ENCODE measurements at regions not wholly inside any gene's neighbourhood (a gene's known extent, or its start where the extent isn't known, plus 50 kb on each side); places are given as distances from the start of the nearest gene placed in this dataset.

DNA sequence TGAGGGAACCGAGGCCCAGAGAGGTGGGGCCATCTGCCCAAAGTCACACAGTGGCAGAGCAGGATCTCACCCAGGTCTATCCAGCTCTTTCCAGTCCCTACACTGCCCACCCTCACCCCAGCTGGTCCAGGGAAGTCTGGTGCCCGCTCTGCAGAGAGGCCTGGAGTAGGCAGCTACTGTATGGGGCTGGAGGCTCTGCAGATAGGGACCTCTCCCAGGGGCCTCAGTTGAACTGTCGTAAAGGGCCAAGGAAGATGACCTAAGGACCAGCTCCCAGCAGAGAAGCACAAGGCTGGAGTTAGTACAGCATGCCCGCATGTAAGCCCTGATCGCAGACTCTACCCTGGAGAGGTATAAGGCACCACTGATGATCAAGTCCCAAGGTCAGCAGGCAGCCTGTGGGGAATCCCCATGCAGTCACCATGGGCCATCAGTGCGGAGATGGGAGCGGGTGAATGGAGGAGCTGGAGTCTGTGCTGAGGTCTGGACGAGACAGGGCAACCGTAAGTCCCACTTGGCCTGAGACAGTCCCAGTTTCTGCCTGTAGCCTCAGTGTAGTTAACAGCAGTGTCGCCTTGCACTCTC, 320.2 kb downstream of the MATN1 start:
- Histone ChIP-seq H3K36me3 (no peaks in the 10 kb centered on the region), H3K27ac (no peak overlapping the region), H3K4me1 (no peaks in the 10 kb centered on the region), H3K9me3 (no peaks in the 10 kb centered on the region), H3K4me3 (no peak overlapping the region), H3K27me3 (no peaks in the 10 kb centered on the region)
- intact Hi-C loops (cut with DNase I; ENCODE audit: low total_unique reads) (no loop called here), in situ Hi-C loops (cut with MboI; ENCODE audit: low sequenced_read_pairs in 4 of 4) (loop anchor here in 1 of 4 donors (10.0 kb wide), 1 partner anchor 1008 kb away; no protein-coding TSS in a partner anchor)
- TF ChIP-seq POLR2A (IDR thresholded peaks at IDR 0.05): no peak
- TF ChIP-seq, protein P1, sequence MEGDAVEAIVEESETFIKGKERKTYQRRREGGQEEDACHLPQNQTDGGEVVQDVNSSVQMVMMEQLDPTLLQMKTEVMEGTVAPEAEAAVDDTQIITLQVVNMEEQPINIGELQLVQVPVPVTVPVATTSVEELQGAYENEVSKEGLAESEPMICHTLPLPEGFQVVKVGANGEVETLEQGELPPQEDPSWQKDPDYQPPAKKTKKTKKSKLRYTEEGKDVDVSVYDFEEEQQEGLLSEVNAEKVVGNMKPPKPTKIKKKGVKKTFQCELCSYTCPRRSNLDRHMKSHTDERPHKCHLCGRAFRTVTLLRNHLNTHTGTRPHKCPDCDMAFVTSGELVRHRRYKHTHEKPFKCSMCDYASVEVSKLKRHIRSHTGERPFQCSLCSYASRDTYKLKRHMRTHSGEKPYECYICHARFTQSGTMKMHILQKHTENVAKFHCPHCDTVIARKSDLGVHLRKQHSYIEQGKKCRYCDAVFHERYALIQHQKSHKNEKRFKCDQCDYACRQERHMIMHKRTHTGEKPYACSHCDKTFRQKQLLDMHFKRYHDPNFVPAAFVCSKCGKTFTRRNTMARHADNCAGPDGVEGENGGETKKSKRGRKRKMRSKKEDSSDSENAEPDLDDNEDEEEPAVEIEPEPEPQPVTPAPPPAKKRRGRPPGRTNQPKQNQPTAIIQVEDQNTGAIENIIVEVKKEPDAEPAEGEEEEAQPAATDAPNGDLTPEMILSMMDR (IDR thresholded peaks at IDR 0.05 in 4 of 5, conservative IDR thresholded peaks at IDR 0.05 in 1 of 5): no peak
- DNase-seq (no peak), ATAC-seq (no peak)

DNA sequence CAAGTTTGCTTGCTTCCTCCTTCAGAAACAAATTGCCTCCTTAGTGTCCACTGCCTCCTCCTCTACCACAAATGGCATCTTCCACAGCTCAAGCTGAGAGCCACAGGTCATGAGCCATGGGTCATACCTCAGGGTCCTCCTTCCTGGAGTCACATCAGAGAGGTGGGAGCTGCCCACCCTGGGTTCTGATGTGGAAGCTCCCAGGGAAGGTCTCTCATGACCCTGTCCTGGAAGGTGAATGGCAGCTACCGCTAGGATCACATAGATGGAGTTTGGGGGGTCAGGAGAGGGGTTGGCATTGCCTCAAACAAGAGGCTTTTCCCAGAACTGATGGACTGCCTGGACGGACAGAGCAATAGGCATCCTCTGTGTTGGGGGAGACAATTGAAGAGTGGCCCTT, 321.4 kb downstream of the MATN1 start:
- intact Hi-C loops (cut with DNase I; ENCODE audit: low total_unique reads): no loop called here
- no peak overlapping the region for H3K4me3 ChIP-seq
- in situ Hi-C loops (cut with MboI; ENCODE audit: low sequenced_read_pairs in 4 of 4): loop anchor here in 1 of 4 donors (10.0 kb wide), 1 partner anchor 1007 kb away; no protein-coding TSS in a partner anchor
- TF ChIP-seq, protein P1 (IDR thresholded peaks at IDR 0.05 in 4 of 5, conservative IDR thresholded peaks at IDR 0.05 in 1 of 5): no peak
- no peak for TF ChIP-seq POLR2A (IDR thresholded peaks at IDR 0.05)
- no peaks in the 10 kb centered on the region for H3K4me1 ChIP-seq
- no peaks in the 10 kb centered on the region for H3K36me3 ChIP-seq
- DNase-seq: no peak
- no peak for ATAC-seq
- H3K9me3 ChIP-seq: no peaks in the 10 kb centered on the region
- no peaks in the 10 kb centered on the region for H3K27me3 ChIP-seq
- no peak overlapping the region for H3K27ac ChIP-seq

DNA sequence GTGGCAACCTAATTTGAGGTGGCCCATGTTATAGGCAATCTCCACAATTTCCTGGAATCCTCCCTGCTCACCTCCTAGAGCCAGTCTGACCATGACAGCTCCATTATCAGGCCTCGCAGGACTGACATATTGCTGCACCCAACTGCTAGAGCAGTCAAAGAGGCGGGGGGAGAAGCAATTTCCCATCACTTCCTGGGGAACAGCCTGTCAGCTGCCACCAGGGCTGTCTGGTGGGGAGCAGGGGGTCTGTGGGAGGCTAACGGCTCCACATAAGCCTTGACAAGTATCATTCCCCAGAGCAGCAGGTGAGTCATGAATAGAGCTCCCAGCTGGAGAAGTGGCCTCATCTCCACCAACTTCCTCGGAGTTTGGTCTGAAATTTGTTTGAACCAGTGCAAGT, 322.9 kb downstream of the MATN1 start:
- ATAC-seq (no peak), DNase-seq (no peak)
- no peaks in the 10 kb centered on the region for H3K4me1 ChIP-seq
- no peaks in the 10 kb centered on the region for H3K27me3 ChIP-seq
- in situ Hi-C loops (cut with MboI; ENCODE audit: low sequenced_read_pairs in 4 of 4) (loop anchor here in 1 of 4 donors (10.0 kb wide), 1 partner anchor 1006 kb away; no protein-coding TSS in a partner anchor), intact Hi-C loops (cut with DNase I; ENCODE audit: low total_unique reads) (no loop called here)
- no peaks in the 10 kb centered on the region for H3K36me3 ChIP-seq
- H3K9me3 ChIP-seq: no peaks in the 10 kb centered on the region
- no peak overlapping the region for H3K4me3 ChIP-seq
- no peak overlapping the region for H3K27ac ChIP-seq
- TF ChIP-seq POLR2A (IDR thresholded peaks at IDR 0.05): no peak
- TF ChIP-seq, protein P1 (IDR thresholded peaks at IDR 0.05 in 4 of 5, conservative IDR thresholded peaks at IDR 0.05 in 1 of 5): no peak

DNA sequence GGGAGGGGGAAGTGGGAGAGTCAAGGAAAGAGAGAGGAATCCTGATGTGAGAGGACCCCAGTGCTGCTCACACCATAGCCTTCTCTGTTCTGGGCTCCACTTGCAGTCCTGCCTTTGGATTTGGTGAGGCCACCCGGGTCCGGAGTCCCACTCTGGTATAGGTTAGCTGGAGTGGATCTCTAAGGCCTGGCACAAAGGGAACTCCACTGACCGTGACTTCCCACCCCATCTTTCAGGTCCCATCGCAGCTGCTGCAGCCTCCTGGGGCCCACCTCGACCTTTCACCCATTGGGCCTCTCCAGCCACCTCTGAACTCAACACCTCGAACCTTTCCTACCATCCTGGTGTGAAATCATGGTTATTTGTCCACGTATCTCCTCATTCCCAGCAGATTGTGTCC, 324.4 kb downstream of the MATN1 start:
- H3K4me3 ChIP-seq: no peak overlapping the region
- TF ChIP-seq, protein P1 (IDR thresholded peaks at IDR 0.05 in 4 of 5, conservative IDR thresholded peaks at IDR 0.05 in 1 of 5): no peak
- no peak for TF ChIP-seq POLR2A (IDR thresholded peaks at IDR 0.05)
- DNase-seq (no peak), ATAC-seq (no peak)
- no peaks in the 10 kb centered on the region for H3K4me1 ChIP-seq
- H3K27ac ChIP-seq: no peak overlapping the region
- no peaks in the 10 kb centered on the region for H3K9me3 ChIP-seq
- no peaks in the 10 kb centered on the region for H3K27me3 ChIP-seq
- in situ Hi-C loops (cut with MboI; ENCODE audit: low sequenced_read_pairs in 4 of 4): loop anchor here in 1 of 4 donors (25.0 kb wide), 1 partner anchor 1162 kb away; the partner anchor contains the start of genes MECR and PTPRU
- no peaks in the 10 kb centered on the region for H3K36me3 ChIP-seq
- intact Hi-C loops (cut with DNase I; ENCODE audit: low total_unique reads): no loop called here

Data from gastrocnemius medialis (tissue), 4 donors.